ENCODE measurements at regions not wholly inside any gene's neighbourhood (a gene's known extent, or its start where the extent isn't known, plus 50 kb on each side); places are given as distances from the start of the nearest gene placed in this dataset.

DNA sequence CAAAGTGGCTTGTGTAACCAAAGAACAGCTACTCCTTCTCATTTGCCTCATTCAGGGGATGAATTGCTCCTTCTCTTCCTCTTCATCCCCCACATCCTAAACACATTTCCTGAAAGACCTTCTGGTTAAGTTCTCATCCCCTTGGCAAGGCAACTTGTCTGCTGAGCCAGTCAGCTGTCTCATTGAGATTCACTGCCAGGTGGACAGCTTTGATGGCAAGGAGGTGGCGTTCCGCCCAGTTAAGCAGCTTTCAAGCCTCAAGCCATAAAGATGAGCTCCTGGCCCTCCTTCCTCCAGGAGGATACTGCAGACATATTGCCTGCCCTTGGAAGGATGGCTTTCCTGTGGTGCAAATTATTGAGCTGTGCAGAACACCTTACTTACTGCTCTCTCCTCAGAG, 448.6 kb upstream of the MPDZ start:
- TF ChIP-seq OSR1 (CRISPR knock-in tag; IDR thresholded peaks at IDR 0.05) (no peak), TOX (CRISPR knock-in tag; IDR thresholded peaks at IDR 0.05; ENCODE audit: borderline replicate concordance) (no peak), CSDC2 (CRISPR knock-in tag; IDR thresholded peaks at IDR 0.05) (no peak), TCF4 (CRISPR knock-in tag; IDR thresholded peaks at IDR 0.05; ENCODE audit: borderline replicate concordance) (no peak)
- TF ChIP-seq, protein P1, sequence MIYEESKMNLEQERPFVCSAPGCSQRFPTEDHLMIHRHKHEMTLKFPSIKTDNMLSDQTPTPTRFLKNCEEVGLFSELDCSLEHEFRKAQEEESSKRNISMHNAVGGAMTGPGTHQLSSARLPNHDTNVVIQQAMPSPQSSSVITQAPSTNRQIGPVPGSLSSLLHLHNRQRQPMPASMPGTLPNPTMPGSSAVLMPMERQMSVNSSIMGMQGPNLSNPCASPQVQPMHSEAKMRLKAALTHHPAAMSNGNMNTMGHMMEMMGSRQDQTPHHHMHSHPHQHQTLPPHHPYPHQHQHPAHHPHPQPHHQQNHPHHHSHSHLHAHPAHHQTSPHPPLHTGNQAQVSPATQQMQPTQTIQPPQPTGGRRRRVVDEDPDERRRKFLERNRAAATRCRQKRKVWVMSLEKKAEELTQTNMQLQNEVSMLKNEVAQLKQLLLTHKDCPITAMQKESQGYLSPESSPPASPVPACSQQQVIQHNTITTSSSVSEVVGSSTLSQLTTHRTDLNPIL (CRISPR knock-in tag; IDR thresholded peaks at IDR 0.05; ENCODE audit: low read depth): no peak

Measured in SK-N-SH treated with all-trans-retinoic acid at 6 μM for 48 hours (cell line).